Skeletal muscle cell (primary cell): ENCODE measurements at regions not wholly inside any gene's neighbourhood (a gene's known extent, or its start where the extent isn't known, plus 50 kb on each side); places are given as distances from the start of the nearest gene placed in this dataset.
"Not testable (repeated sequence)": the region's sequence is repeated elsewhere in the genome, so short reads cannot be mapped to it uniquely, and the experiment has no call there.

Source experiments
- DNase-seq: peaks from one replicate; pipeline ENCODE4 v3.0.0-alpha.2; 2010; ENCODE audit warnings: low read depth
- H3K4me3 ChIP-seq: 2 replicates; pipeline ENCODE4 v1.5.1; 2011; ENCODE audit warnings: low read depth, mild to moderate bottlenecking, control low read depth, low read length, moderate library complexity

- DNase-seq: no peak
- H3K4me3 ChIP-seq: no peak overlapping the region
Measured at GRCh38 chr5:130321931-130322330, 417.7 kb downstream of the CHSY3 start.

- DNase-seq: no peak
- no peak overlapping the region for H3K4me3 ChIP-seq
Measured at GRCh38 chr5:130316971-130317680, 412.9 kb downstream of the CHSY3 start.

GRCh38 chr5:130295235-130295634 is 391.0 kb downstream of the CHSY3 start:
- H3K4me3 ChIP-seq: no peak overlapping the region
- no peak for DNase-seq

GRCh38 chr5:130294798-130295197 is 390.5 kb downstream of the CHSY3 start:
- not testable (repeated sequence) for DNase-seq

GRCh38 chr5:130290219-130290618 is 386.0 kb downstream of the CHSY3 start:
- no peak overlapping the region for H3K4me3 ChIP-seq
- no peak for DNase-seq

More at GRCh38 chr5:130294798-130295197, 390.5 kb downstream of the CHSY3 start:
- H3K4me3 ChIP-seq: not testable (repeated sequence)

GRCh38 chr5:130289132-130290088 is 385.1 kb downstream of the CHSY3 start:
- no peak overlapping the region for H3K4me3 ChIP-seq
- DNase-seq: no peak

GRCh38 chr5:130287438-130287837 is 383.2 kb downstream of the CHSY3 start:
- DNase-seq: no peak
- H3K4me3 ChIP-seq: no peak overlapping the region

GRCh38 chr5:130286971-130287370 is 382.7 kb downstream of the CHSY3 start:
- DNase-seq: peak; percentile 25
- no peak overlapping the region for H3K4me3 ChIP-seq

GRCh38 chr5:130282049-130282448 is 377.8 kb downstream of the CHSY3 start:
- DNase-seq: peak; percentile 76

GRCh38 chr5:130280528-130281217 is 376.4 kb downstream of the CHSY3 start:
- H3K4me3 ChIP-seq: no peak overlapping the region
- DNase-seq: no peak

More at GRCh38 chr5:130282049-130282448, 377.8 kb downstream of the CHSY3 start:
- no peak overlapping the region for H3K4me3 ChIP-seq

GRCh38 chr5:130279386-130279785 is 375.1 kb downstream of the CHSY3 start:
- no peak for DNase-seq
- no peak overlapping the region for H3K4me3 ChIP-seq

- no peak for DNase-seq
- H3K4me3 ChIP-seq: no peak overlapping the region
Measured at GRCh38 chr5:130278136-130278535, 373.9 kb downstream of the CHSY3 start.

- DNase-seq: no peak
- no peak overlapping the region for H3K4me3 ChIP-seq
Measured at GRCh38 chr5:130277522-130277921, 373.3 kb downstream of the CHSY3 start.

GRCh38 chr5:130277002-130277401 is 372.7 kb downstream of the CHSY3 start:
- DNase-seq: no peak
- H3K4me3 ChIP-seq: no peak overlapping the region

- DNase-seq: no peak
Measured at GRCh38 chr5:130272837-130273236, 368.6 kb downstream of the CHSY3 start.

GRCh38 chr5:130270786-130271185 is 366.5 kb downstream of the CHSY3 start:
- no peak overlapping the region for H3K4me3 ChIP-seq
- DNase-seq: no peak

More at GRCh38 chr5:130272837-130273236, 368.6 kb downstream of the CHSY3 start:
- H3K4me3 ChIP-seq: no peak overlapping the region

GRCh38 chr5:130268489-130268888 is 364.2 kb downstream of the CHSY3 start:
- no peak overlapping the region for H3K4me3 ChIP-seq
- no peak for DNase-seq

GRCh38 chr5:130267926-130268325 is 363.7 kb downstream of the CHSY3 start:
- no peak overlapping the region for H3K4me3 ChIP-seq
- DNase-seq: no peak

GRCh38 chr5:130260481-130260880 is 356.2 kb downstream of the CHSY3 start:
- no peak for DNase-seq
- H3K4me3 ChIP-seq: no peak overlapping the region

GRCh38 chr5:130251931-130252330 is 347.7 kb downstream of the CHSY3 start:
- DNase-seq: no peak
- no peak overlapping the region for H3K4me3 ChIP-seq
